Small intestine (tissue), 7 donors: ENCODE measurements at regions not wholly inside any gene's neighbourhood (a gene's known extent, or its start where the extent isn't known, plus 50 kb on each side); places are given as distances from the start of the nearest gene placed in this dataset.
A peak's percentile ranks its signal among the peaks of the same experiment; 100 is the strongest.
"Not testable (repeated sequence)": the region's sequence is repeated elsewhere in the genome, so short reads cannot be mapped to it uniquely, and the experiment has no call there.

Experiments used
- DNase-seq, 2 donors: peaks; one replicate each; pipeline versions ENCODE4 v3.0.0 to v3.0.0-alpha.2; 2013
- FAIRE-seq: peaks from 2 replicates; lab custom pipeline; 2012; peaks lifted over from hg19 to GRCh38; lab: Jason Lieb, UNC
- H3K27ac ChIP-seq, 3 donors: one replicate each; pipeline ENCODE4 v1.5.1; 2013; ENCODE audit warnings: low read length in 2 of 3, mild to moderate bottlenecking in 2 of 3, control low read depth in 1 of 3, inconsistent platforms in 1 of 3, low read depth in 1 of 3, moderate library complexity in 1 of 3
- H3K27me3 ChIP-seq, 3 donors: one replicate each; pipeline ENCODE4 v1.6.1; 2013; ENCODE audit warnings: low read length in 3 of 3, inconsistent platforms in 1 of 3; ENCODE audit not compliant: control insufficient read depth in 3 of 3, insufficient read depth in 3 of 3
- H3K36me3 ChIP-seq, 3 donors: one replicate each; pipeline ENCODE4 v1.6.1; 2013; ENCODE audit warnings: low read length in 3 of 3, inconsistent platforms in 1 of 3, low read depth in 1 of 3, mild to moderate bottlenecking in 1 of 3, moderate library complexity in 1 of 3; ENCODE audit not compliant: control insufficient read depth in 3 of 3, insufficient read depth in 2 of 3
- H3K4me1 ChIP-seq, 3 donors: one replicate each; pipeline ENCODE4 v1.6.1; 2013; ENCODE audit warnings: low read length in 2 of 3, inconsistent platforms in 1 of 3, low read depth in 1 of 3, mild to moderate bottlenecking in 1 of 3, moderate library complexity in 1 of 3; ENCODE audit not compliant: control insufficient read depth in 3 of 3, insufficient read depth in 2 of 3
- H3K4me3 ChIP-seq, 3 donors: one replicate each; pipeline ENCODE4 v1.5.1; 2013; ENCODE audit warnings: low read length in 3 of 3, control low read depth in 1 of 3, inconsistent platforms in 1 of 3, low read depth in 1 of 3, mild to moderate bottlenecking in 1 of 3, moderate library complexity in 1 of 3
- H3K9me3 ChIP-seq, 2 donors: one replicate each; pipeline ENCODE4 v1.6.1; 2013; ENCODE audit warnings: low read depth in 1 of 2, low read length in 1 of 2; ENCODE audit not compliant: control insufficient read depth in 2 of 2, insufficient read depth in 1 of 2
- WGBS, 3 donors: extraction: QIAGEN DNeasy Blood & Tissue Kit; methylation state at CpG; one replicate each; pipeline ENCODE4 v1.1.7; 2013; 5-methylcytosine and 5-hydroxymethylcytosine counted together
- donor health status: healthy with polysubstance abuse.
- donor health status: control.
- donor health status: control.
- donor health status: Bipolar disorder and iron deficiency.
- donor health status: healthy.

DNA sequence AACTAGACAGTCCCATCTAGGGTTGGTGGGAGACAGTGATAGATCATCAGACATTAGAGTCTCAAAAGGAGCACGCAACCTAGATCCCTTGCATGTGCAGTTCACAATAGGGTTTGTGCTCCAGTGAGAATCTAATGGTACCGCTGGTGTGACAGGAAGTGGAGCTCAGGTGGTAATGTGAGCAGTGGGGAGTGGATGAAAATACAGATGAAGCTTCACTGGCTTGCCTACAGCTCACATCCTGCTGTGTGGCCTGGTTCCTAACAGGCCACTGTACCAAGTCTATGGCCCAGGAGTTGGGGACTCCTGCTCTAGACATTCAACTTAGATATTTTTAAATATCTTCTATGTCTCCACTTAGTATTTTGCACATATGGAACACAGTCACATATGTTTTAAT lies 231.1 kb upstream of the NRIP1 start:
- WGBS, 3 donors = 85 to 96% (median 88%) methylated on average over 2 of the region's 2 CpGs
- Histone ChIP-seq H3K36me3 (no peaks in the 10 kb centered on the region), H3K4me1 (peaks cover 0 to 24% (median 2%) of the 10 kb centered on the region in 3 donors), H3K27ac (no peak overlapping the region), H3K4me3 (no peak overlapping the region), H3K27me3 (no peaks in the 10 kb centered on the region), H3K9me3 (peaks cover 0 to 2% of the 10 kb centered on the region in 2 donors)
- no peak for FAIRE-seq
- no peak for DNase-seq

DNA sequence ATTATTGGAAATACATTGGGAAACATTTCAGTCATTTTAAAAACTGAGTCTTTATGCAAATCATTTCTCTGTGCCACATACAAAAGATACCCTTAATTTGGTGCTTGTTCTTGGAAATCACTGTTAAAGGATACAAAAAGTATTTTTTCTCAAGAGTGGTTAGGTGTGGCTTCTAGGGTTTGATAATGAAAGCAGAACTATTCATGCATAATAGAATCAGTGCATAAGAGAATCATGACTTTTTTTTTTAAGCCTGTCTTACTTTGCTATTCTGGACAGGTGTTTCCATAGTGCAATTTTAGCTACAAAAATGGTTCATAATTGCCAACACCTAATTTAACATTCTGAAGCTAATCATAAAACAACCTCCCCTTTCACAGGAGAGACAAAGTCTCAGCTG lies 233.0 kb upstream of the NRIP1 start:
- Histone ChIP-seq H3K4me3 (no peak overlapping the region), H3K27ac (no peak overlapping the region), H3K4me1 (peaks cover 0 to 5% (median 0%) of the 10 kb centered on the region in 3 donors), H3K36me3 (no peaks in the 10 kb centered on the region), H3K27me3 (no peaks in the 10 kb centered on the region), H3K9me3 (peaks cover 0 to 4% of the 10 kb centered on the region in 2 donors)
- FAIRE-seq = no peak
- no peak for DNase-seq

GRCh38 chr21:15298306-15298705 lies 233.5 kb upstream of the NRIP1 start:
- no peak for DNase-seq
- Histone ChIP-seq H3K36me3 (no peaks in the 10 kb centered on the region), H3K9me3 (peaks cover 0 to 4% of the 10 kb centered on the region in 2 donors), H3K4me3 (no peak overlapping the region), H3K27ac (no peak overlapping the region), H3K27me3 (no peaks in the 10 kb centered on the region), H3K4me1 (peaks cover 0 to 1% (median 0%) of the 10 kb centered on the region in 3 donors)
- WGBS, 3 donors = 83 to 90% (median 84%) methylated on average over 4 of the region's 4 CpGs
- no peak for FAIRE-seq

DNA sequence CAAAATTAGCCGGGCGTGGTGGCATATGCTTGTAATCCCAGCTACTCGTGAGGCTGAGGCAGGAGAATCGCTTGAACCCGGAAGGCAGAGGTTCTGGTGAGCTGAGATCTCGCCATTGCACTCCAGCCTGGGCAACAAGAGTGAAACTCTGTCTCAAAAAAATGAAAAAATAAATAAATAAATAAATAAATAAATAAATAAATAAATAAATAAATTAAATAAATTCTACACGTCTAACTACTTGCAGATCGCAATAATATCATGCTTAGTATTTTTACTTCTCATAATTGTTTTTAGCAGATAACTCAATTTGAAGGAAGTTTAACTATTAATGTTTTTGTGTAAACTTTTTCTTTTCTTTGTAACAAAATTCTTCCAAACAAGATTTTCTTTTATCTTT lies 234.0 kb upstream of the NRIP1 start:
- not testable (repeated sequence) for H3K4me1 ChIP-seq, DNase-seq, H3K27ac ChIP-seq, H3K36me3 ChIP-seq, H3K4me3 ChIP-seq, H3K27me3 ChIP-seq, H3K9me3 ChIP-seq
- peak; percentile 30 for FAIRE-seq
- 95% methylated on average over 8 of the region's 8 CpGs for WGBS, 3 donors

- Histone ChIP-seq H3K9me3 (peaks cover 0 to 4% of the 10 kb centered on the region in 2 donors), H3K27me3 (no peaks in the 10 kb centered on the region), H3K36me3 (no peaks in the 10 kb centered on the region), H3K27ac (no peak overlapping the region), H3K4me1 (no peaks in the 10 kb centered on the region), H3K4me3 (no peak overlapping the region)
- DNase-seq = no peak
- FAIRE-seq = no peak
- 82 to 85% (median 85%) methylated on average over 2 of the region's 2 CpGs for WGBS, 3 donors
Measured at GRCh38 chr21:15300131-15300530, 235.3 kb upstream of the NRIP1 start.

DNA sequence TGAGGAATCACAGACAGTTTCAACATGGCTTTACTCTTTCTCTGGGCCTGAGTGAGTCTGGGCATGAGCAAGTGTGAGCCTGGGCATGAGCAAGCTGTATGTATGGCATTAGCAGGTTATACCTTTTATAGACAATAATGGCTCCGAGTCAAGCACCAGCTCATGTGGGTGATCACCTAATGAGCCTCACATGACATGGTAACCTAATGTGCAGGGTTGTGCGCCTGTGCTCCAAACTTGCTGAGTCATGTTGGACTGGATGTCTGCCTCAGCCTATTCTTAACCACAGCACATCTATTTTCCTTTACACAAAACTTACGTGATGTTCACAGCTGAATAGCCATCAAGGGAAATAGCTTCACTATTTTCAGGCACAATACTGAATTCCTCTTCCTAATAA lies 236.2 kb upstream of the NRIP1 start:
- no peak for DNase-seq
- Histone ChIP-seq H3K4me3 (no peak overlapping the region), H3K4me1 (no peaks in the 10 kb centered on the region), H3K27me3 (no peaks in the 10 kb centered on the region), H3K27ac (no peak overlapping the region), H3K36me3 (no peaks in the 10 kb centered on the region), H3K9me3 (peaks cover 0 to 4% of the 10 kb centered on the region in 2 donors)
- 88 to 97% (median 89%) methylated on average over 3 of the region's 3 CpGs for WGBS, 3 donors
- FAIRE-seq = no peak

GRCh38 chr21:15301736-15302135 lies 236.9 kb upstream of the NRIP1 start:
- Histone ChIP-seq H3K9me3 (peaks cover 0 to 4% of the 10 kb centered on the region in 2 donors), H3K27me3 (no peaks in the 10 kb centered on the region), H3K27ac (no peak overlapping the region), H3K4me1 (no peaks in the 10 kb centered on the region), H3K4me3 (no peak overlapping the region), H3K36me3 (no peaks in the 10 kb centered on the region)
- 82 to 90% (median 89%) methylated on average over 2 of the region's 2 CpGs for WGBS, 3 donors
- FAIRE-seq = no peak
- DNase-seq = no peak

- DNase-seq = no peak
- no peaks in the 10 kb centered on the region for H3K36me3 ChIP-seq
- no peak for FAIRE-seq
- H3K4me1 ChIP-seq = no peaks in the 10 kb centered on the region
- no peak overlapping the region for H3K4me3 ChIP-seq
- no peaks in the 10 kb centered on the region for H3K27me3 ChIP-seq
- H3K9me3 ChIP-seq = no peaks in the 10 kb centered on the region
- 87 to 91% (median 89%) methylated on average over 2 of the region's 2 CpGs for WGBS, 3 donors
- no peak overlapping the region for H3K27ac ChIP-seq
Measured at GRCh38 chr21:15306271-15306670, 241.5 kb upstream of the NRIP1 start.

GRCh38 chr21:15308333-15308732 lies 243.5 kb upstream of the NRIP1 start:
- FAIRE-seq = no peak

More at GRCh38 chr21:15308333-15308732, 243.5 kb upstream of the NRIP1 start:
- no peaks in the 10 kb centered on the region for H3K4me1 ChIP-seq
- WGBS, 3 donors = 93 to 98% (median 93%) methylated on average over 3 of the region's 3 CpGs
- no peaks in the 10 kb centered on the region for H3K9me3 ChIP-seq
- H3K27me3 ChIP-seq = no peaks in the 10 kb centered on the region
- H3K27ac ChIP-seq = no peak overlapping the region
- no peak overlapping the region for H3K4me3 ChIP-seq
- DNase-seq = no peak
- H3K36me3 ChIP-seq = no peaks in the 10 kb centered on the region
